PC-3 (cell line): ENCODE measurements at regions not wholly inside any gene's neighbourhood (a gene's known extent, or its start where the extent isn't known, plus 50 kb on each side); places are given as distances from the start of the nearest gene placed in this dataset.

Experiments
- ATAC-seq: fragments of 200-7000 bp; cut with Tn5 transposase; 2 replicates; pipeline ENCODE4 v1.9.1; 2020; ENCODE audit warnings: mild to moderate bottlenecking, moderate library complexity
- BruUV-seq: library from RNA; stranded (reverse); fragments of 400-500 nt; replicated peaks from 2 replicates; lab custom pipeline; 2021; lab: Mats Ljungman, UMichigan
- CTCF ChIA-PET: fragments of 300-600 bp; sonication (Branson Sonifier 250); formaldehyde crosslinking; loops from one replicate; lab custom pipeline; 2022; ENCODE audit warnings: antibody characterized with exemption; lab: Charles Lee
- POLR2A ChIA-PET: fragments of 300-600 bp; sonication (Branson Sonifier 250); formaldehyde crosslinking; loops from one replicate; lab custom pipeline; 2022; ENCODE audit warnings: antibody characterized with exemption; ENCODE audit not compliant: unreplicated experiment; lab: Charles Lee
- DNase-seq: peaks from one replicate; pipeline ENCODE4 v3.0.0-alpha.2; 2015
- H2AFZ ChIP-seq: fragments of 300-600 bp; sonication (generic); 2 replicates; pipeline ENCODE4 v1.6.0; 2016; ENCODE audit warnings: antibody characterized with exemption, low read length
- H3F3A ChIP-seq: fragments of 300-600 bp; sonication (generic); one replicate; pipeline ENCODE4 v1.6.0; 2017; ENCODE audit warnings: antibody characterized with exemption, low read length, control low read depth, mild to moderate bottlenecking; ENCODE audit not compliant: unreplicated experiment
- H3K27ac ChIP-seq: fragments of 300-600 bp; sonication (generic); 2 replicates; pipeline ENCODE4 v1.5.1; 2016; ENCODE audit warnings: mild to moderate bottlenecking, low read length
- H3K27me3 ChIP-seq: fragments of 300-600 bp; sonication (generic); 2 replicates; pipeline ENCODE4 v1.6.1; 2016; ENCODE audit warnings: low read length, mixed read lengths
- H3K36me3 ChIP-seq: fragments of 300-600 bp; sonication (generic); 2 replicates; pipeline ENCODE4 v1.6.1; 2016; ENCODE audit warnings: low read depth, mixed run types, low read length, mixed read lengths
- H3K4me1 ChIP-seq: fragments of 300-600 bp; sonication (generic); 2 replicates; pipeline ENCODE4 v1.5.1; 2016; ENCODE audit warnings: low read length; ENCODE audit not compliant: insufficient read depth
- H3K4me2 ChIP-seq: fragments of 300-600 bp; sonication (generic); 2 replicates; pipeline ENCODE4 v1.6.0; 2016; ENCODE audit warnings: low read length
- H3K4me3 ChIP-seq: fragments of 300-600 bp; sonication (generic); 2 replicates; pipeline ENCODE4 v1.5.1; 2016; ENCODE audit warnings: mild to moderate bottlenecking, low read length, mixed read lengths
- H3K79me2 ChIP-seq: fragments of 300-600 bp; sonication (generic); 2 replicates; pipeline ENCODE4 v1.6.1; 2017; ENCODE audit warnings: low read length, mixed read lengths
- H3K9ac ChIP-seq: fragments of 300-600 bp; sonication (generic); 2 replicates; pipeline ENCODE4 v1.6.0; 2016; ENCODE audit warnings: mild to moderate bottlenecking, low read length
- H3K9me2 ChIP-seq: fragments of 300-600 bp; sonication (generic); replicated peaks from 2 replicates; pipeline ENCODE4 v1.6.1; 2016; ENCODE audit warnings: mixed run types, low read length, mixed read lengths
- H3K9me3 ChIP-seq: fragments of 300-600 bp; sonication (generic); 2 replicates; pipeline ENCODE4 v1.6.1; 2016; ENCODE audit warnings: low read length, mixed read lengths
- H4K20me1 ChIP-seq: fragments of 300-600 bp; sonication (generic); 2 replicates; pipeline ENCODE4 v1.6.1; 2016; ENCODE audit warnings: low read length, mixed read lengths
- EZH2 ChIP-seq: fragments of 300-600 bp; sonication (generic); IDR thresholded peaks from one replicate; pipeline ENCODE4 v1.6.1; 2017; ENCODE audit warnings: antibody characterized with exemption, mild to moderate bottlenecking, low read length; ENCODE audit not compliant: unreplicated experiment
- EZH2phosphoT487 ChIP-seq: fragments of 300-600 bp; sonication (generic); IDR thresholded peaks from 2 replicates; pipeline ENCODE4 v1.6.1; 2018; ENCODE audit warnings: mild to moderate bottlenecking, antibody characterized with exemption, low read length, borderline replicate concordance
- intact Hi-C: fragments of 100-400 bp; cut with micrococcal nuclease; formaldehyde crosslinking; loops from 2 replicates; pipeline ENCODE4 v1.9.0; 2023
- TF ChIP-seq, protein P1 (sequence below): fragments of 300-600 bp; sonication (generic); conservative IDR thresholded peaks from 2 replicates; pipeline ENCODE4 v1.5.1; 2017; ENCODE audit warnings: antibody characterized with exemption, low read depth, mild to moderate bottlenecking, low read length

DNA sequence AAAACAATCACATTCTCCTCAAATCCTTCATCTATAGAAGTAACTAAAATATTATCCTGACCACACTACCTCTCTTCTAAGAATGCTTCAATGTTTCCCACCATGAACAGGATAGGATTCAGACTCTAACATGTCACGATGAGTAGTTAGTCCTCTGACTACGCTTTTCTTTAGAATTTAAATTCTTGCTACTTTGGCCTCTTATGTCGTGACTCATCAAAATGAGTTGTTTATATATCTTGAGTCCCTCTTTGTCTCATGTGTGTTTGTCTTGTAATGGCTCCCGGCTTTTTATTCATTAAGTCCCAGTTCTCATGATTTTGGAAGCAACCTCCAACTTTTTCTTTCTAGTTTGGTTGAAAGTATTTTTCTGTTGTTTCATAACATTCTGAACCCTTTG, 1289.2 kb downstream of the DSC3 start:
- CTCF ChIA-PET, result no interaction called here

DNA sequence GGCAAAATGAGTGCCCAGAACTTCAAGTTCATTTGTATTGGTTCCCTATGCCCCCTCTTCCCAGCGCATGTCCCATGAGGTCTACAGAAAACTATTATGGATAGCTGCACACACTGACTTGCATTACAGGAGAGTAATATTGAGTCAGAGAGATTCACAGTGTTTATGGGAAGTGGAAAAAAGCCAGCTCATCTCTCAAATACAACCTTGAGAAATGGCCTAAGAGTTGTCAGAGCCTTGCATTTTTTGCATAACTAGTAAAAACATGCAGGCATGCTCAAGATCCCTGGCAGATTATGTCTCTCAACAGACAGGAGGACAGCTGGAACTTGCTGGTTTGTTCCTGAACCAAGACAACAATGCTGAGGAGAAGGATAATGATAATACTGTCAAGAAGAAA, 1292.8 kb downstream of the DSC3 start:
- H4K20me1 ChIP-seq, result no peaks in the 10 kb centered on the region
- no peaks in the 10 kb centered on the region for H3K36me3 ChIP-seq
- POLR2A ChIA-PET, result no interaction called here
- TF ChIP-seq, protein P1, sequence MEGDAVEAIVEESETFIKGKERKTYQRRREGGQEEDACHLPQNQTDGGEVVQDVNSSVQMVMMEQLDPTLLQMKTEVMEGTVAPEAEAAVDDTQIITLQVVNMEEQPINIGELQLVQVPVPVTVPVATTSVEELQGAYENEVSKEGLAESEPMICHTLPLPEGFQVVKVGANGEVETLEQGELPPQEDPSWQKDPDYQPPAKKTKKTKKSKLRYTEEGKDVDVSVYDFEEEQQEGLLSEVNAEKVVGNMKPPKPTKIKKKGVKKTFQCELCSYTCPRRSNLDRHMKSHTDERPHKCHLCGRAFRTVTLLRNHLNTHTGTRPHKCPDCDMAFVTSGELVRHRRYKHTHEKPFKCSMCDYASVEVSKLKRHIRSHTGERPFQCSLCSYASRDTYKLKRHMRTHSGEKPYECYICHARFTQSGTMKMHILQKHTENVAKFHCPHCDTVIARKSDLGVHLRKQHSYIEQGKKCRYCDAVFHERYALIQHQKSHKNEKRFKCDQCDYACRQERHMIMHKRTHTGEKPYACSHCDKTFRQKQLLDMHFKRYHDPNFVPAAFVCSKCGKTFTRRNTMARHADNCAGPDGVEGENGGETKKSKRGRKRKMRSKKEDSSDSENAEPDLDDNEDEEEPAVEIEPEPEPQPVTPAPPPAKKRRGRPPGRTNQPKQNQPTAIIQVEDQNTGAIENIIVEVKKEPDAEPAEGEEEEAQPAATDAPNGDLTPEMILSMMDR, result no peak
- no peak for TF ChIP-seq EZH2phosphoT487
- TF ChIP-seq EZH2, result no peak
- H3K9ac ChIP-seq, result no peak overlapping the region
- peak; percentile 32 for DNase-seq
- no peaks in the 10 kb centered on the region for H3F3A ChIP-seq
- H3K27me3 ChIP-seq, result no peaks in the 10 kb centered on the region
- H3K4me1 ChIP-seq, result no peaks in the 10 kb centered on the region
- no peak overlapping the region for H3K4me2 ChIP-seq
- CTCF ChIA-PET, result no interaction called here
- intact Hi-C loops, result no loop called here
- no peak overlapping the region for H2AFZ ChIP-seq
- no peaks in the 10 kb centered on the region for H3K9me2 ChIP-seq
- H3K79me2 ChIP-seq, result no peaks in the 10 kb centered on the region
- H3K27ac ChIP-seq, result no peak overlapping the region
- H3K9me3 ChIP-seq, result no peaks in the 10 kb centered on the region
- no peak for ATAC-seq
- H3K4me3 ChIP-seq, result no peak overlapping the region
- BruUV-seq, result no TSS peak

More for the DNA sequence above, 1289.2 kb downstream of the DSC3 start:
- Histone ChIP-seq H3K27me3 (no peaks in the 10 kb centered on the region), H3K4me1 (no peaks in the 10 kb centered on the region), H3K9me2 (no peaks in the 10 kb centered on the region), H3K79me2 (no peaks in the 10 kb centered on the region), H4K20me1 (no peaks in the 10 kb centered on the region), H3K4me2 (no peak overlapping the region), H2AFZ (0 out of 2 replicates have a peak overlapping the region, but pooled peaks have one; percentile 48), H3K9ac (no peak overlapping the region), H3K4me3 (no peak overlapping the region), H3F3A (no peaks in the 10 kb centered on the region), H3K27ac (no peak overlapping the region), H3K9me3 (no peaks in the 10 kb centered on the region), H3K36me3 (no peaks in the 10 kb centered on the region)
- intact Hi-C loops, result no loop called here
- no TSS peak for BruUV-seq
- peak; percentile 38; the same call in 1 of the 2 replicates for ATAC-seq
- POLR2A ChIA-PET, result no interaction called here
- peak; percentile 43 for DNase-seq
- TF ChIP-seq EZH2 (no peak), EZH2phosphoT487 (no peak)
- TF ChIP-seq, protein P1, result no peak

DNA sequence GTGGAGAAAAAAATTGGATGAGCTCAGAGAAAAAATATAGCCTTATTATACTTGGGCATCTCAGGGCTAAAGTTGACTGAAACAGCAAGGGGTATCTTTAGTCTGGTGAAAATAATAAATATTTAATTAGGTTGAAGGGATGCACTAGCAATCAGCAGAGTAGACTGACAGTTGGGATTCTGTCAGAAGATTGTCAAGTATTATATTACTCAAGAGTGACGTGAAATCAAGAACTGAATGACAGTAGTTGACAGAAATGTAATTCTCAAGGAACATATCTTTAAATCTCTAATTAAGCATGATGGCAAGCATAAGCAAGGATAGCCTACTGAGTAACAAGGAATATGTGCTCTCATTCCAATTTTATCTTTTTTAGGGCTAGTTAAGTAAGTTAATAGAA, 1301.1 kb downstream of the DSC3 start:
- Histone ChIP-seq H3K9ac (no peak overlapping the region), H4K20me1 (no peaks in the 10 kb centered on the region), H3K4me3 (no peak overlapping the region), H3K79me2 (no peaks in the 10 kb centered on the region), H3F3A (no peaks in the 10 kb centered on the region), H3K4me1 (no peaks in the 10 kb centered on the region), H3K9me3 (no peaks in the 10 kb centered on the region), H3K27me3 (no peaks in the 10 kb centered on the region), H3K27ac (no peak overlapping the region), H3K36me3 (no peaks in the 10 kb centered on the region), H3K9me2 (no peaks in the 10 kb centered on the region), H3K4me2 (no peak overlapping the region), H2AFZ (no peak overlapping the region)
- no peak for ATAC-seq
- no TSS peak for BruUV-seq
- TF ChIP-seq EZH2 (no peak), EZH2phosphoT487 (no peak)
- TF ChIP-seq, protein P1, result no peak
- CTCF ChIA-PET, result no interaction called here
- POLR2A ChIA-PET, result no interaction called here
- no peak for DNase-seq
- intact Hi-C loops, result no loop called here
